LoVo (cell line): ENCODE measurements at regions not wholly inside any gene's neighbourhood (a gene's known extent, or its start where the extent isn't known, plus 50 kb on each side); places are given as distances from the start of the nearest gene placed in this dataset.

Experiments
- DNase-seq: peaks from one replicate; pipeline ENCODE4 v3.0.0-alpha.2; 2016; ENCODE audit warnings: low spot score

- DNase-seq: no peak
Measured at GRCh38 chr11:15536438-15536837, 421.7 kb downstream of the INSC start.

DNA sequence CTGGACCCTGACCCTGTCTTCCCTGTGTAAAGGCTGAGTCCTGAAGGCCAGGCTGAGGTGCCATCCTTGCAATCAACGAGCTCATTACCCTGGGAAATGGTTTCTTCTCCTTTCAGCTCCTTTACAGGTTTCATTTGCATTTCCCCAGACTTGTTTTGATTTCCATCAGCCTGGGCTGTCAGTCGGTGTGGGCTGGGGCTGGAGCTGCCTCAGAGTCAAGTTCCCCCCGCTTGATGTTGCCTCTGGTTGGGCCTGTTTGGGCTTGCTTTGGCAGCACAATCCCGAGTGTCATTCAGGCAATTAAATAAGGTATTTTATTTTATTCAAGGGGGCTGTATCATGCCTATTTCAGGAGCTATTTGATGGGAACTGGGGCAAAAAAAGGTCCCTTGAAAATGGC is 424.9 kb downstream of the INSC start:
- DNase-seq: no peak

GRCh38 chr11:15541079-15541478 is 426.4 kb downstream of the INSC start:
- DNase-seq: no peak

GRCh38 chr11:15544353-15544752 is 429.6 kb downstream of the INSC start:
- no peak for DNase-seq

DNA sequence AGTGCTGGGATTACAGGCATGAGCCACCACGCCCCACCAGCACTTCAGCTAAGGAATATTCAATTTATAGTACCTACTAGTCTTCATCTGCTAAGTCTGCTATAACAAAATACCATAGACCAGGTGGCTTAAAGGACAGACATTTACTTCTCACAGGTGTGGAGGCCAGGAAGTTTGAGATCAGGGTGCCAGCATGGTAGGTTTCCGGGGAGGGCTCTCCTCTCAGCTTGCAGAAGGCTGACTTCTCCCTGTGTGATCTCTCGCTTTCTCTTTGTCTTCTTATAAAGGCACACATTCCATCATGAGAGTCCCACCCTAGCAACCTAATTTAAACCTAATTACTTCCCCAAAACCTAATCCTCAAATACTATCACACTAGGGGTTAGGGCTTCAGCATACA is 433.0 kb downstream of the INSC start:
- no peak for DNase-seq

DNA sequence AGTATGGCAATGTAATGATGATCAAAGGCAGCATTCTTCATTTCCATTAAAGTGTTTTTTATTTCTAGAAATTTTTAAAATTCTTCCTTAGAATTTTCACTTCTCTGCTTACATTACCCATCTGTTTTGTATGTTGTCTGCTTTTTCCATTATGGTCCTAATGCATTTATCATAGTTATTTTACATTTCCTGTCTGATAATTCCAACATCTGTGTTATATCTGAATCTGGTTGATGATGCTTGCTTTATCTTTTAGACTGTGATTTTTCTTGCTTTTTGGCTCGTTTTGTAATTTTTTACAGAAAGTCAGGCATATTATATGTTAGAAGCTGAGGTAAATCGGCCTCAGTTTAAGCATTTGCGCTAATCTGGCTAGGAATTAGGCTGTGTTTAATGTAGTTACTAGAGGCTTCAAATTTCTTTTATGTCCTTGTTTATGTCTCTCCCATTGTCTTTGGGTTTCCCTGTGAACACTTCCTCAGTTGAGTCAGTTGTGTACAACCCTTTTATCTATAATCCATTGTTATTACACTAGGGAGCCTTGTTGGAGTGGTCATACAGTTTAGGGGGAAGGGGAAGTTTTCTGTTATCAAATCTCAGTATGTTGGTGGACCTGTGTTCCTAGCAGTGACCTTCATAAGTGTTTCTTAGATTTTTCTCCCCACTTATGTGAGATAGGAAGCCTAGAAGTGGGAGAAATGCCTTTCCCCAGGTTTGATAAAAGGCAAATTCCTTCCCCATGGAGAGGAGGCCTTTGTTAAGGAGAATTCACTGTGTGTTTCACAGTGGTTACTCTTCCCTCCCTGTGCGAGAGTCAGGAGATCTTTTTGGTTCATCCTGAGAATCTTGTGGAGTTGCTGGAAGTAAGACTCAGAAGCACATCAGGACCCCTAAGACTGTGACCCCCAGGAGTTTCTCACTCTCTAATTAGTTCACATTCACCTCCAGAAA is 437.5 kb downstream of the INSC start:
- no peak for DNase-seq

GRCh38 chr11:15555161-15555560 is 440.4 kb downstream of the INSC start:
- no peak for DNase-seq

GRCh38 chr11:15557457-15558230 is 442.9 kb downstream of the INSC start:
- no peak for DNase-seq

GRCh38 chr11:15558513-15559181 is 443.9 kb downstream of the INSC start:
- no peak for DNase-seq

DNA sequence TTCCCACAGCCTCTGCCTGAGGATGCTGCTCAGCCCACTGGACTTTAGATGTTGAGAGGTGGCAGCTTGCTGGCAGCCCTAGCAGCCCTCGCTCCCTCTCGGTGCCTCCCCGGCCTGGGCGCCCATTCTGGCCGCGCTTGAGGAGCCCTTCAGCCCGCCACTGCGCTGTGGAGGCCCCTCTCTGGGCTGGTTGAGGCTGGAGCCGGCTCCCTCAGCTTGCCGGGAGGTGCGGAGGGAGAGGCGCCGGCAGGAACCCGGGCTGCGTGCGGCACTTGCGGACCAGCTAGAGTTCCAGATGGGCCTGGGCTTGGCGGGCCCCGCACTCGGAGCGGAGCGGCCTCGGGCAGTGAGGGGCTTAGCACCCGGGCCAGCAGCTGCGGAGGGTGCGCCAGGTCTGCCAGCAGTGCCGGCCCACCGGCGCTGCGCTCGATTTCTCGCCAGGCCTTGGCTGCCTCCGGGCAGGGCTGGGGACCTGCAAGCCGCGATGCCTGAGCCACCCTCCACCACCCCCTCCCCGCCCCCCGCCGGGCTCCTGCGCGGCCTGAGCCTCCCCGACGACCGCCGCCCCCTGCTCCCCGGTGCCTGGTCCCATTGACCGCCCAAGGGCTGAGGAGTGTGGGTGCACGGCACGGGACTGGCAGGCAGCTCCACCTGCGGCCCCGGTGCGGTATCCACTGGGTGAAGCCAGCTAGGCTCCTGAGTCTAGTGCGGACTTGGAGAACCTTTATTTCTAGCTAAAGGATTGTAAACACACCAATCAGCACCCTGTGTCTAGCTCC is 446.2 kb downstream of the INSC start:
- DNase-seq: no peak

- no peak for DNase-seq
Measured at GRCh38 chr11:15562230-15562629, 447.5 kb downstream of the INSC start.

- DNase-seq: no peak
Measured at GRCh38 chr11:15563054-15563453, 448.3 kb downstream of the INSC start.

- no peak for DNase-seq
Measured at GRCh38 chr11:15565880-15566279, 451.2 kb downstream of the INSC start.

GRCh38 chr11:15568440-15568839 is 453.7 kb downstream of the INSC start:
- no peak for DNase-seq

GRCh38 chr11:15569305-15570025 is 454.7 kb downstream of the INSC start:
- no peak for DNase-seq

DNA sequence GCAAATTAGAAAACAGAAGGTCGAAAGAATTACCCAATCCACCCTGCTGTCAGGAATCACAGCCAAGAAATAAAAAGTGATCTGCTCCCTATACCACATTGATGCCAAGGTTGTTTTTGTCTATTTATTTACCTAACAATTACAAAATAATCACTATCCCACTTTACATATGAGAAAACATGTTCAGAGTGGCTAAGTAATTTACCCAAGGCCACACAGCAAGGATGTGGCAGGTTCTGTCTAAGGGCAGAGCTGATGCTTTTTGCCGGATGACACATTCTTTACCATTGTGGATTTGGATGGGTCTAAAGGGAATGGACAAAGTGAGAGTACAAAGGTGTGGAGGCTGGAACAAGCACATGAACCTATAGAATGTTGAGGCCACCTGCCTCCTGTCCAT is 460.7 kb downstream of the INSC start:
- no peak for DNase-seq

DNA sequence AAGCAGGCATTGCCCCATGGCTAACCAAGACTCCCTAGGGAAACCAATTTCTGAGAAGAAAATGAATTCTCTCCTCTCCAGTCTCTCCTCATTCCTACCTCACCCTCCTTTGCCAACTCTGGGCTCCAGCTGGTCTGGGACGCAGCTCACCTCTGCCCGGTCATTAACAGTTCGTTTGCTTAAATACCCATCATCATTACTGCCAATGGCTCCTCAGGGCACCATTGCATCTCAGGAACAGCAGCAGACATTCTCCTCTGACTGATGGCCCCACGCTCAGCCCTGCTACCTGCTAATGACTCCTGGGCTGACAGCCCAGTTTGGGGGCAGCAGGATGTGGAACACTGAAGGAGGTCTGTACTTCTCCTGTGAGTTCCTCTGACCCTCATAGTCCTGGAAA is 462.0 kb downstream of the INSC start:
- DNase-seq: no peak

GRCh38 chr11:15577519-15577918 is 462.8 kb downstream of the INSC start:
- DNase-seq: no peak

DNA sequence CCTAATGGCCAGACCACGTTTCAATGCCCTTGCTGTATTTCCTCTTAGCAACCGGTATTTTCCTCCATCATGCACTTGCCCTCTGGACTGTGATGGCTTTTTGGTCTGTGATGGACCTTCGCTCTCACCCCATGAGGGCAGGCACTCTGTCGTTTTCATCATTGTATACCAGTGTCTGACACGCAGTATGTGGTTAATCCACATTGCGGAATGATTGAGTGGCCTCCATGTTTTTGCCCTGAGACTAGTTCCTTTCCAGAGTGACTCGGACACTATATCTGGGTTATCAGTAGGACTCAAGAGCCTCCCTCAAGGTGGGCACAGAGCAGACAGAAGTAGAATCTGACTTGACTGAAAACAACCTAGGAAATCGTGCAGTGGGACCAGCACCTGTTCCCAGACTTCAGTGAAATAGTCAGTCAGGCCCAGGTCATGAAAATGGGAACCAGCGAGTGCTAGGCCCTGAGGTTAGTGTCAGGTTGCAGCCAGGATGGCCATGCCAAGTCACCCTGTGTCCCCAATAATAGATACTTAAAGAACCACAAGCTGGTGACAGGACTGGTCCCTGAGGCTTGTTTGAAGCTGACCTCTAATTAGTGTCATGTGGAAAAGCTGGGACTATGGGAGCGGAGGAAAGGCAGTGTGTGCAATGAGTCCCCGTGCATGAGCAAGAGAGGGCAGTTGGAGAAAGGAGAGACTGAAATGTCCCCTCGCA is 464.7 kb downstream of the INSC start:
- DNase-seq: no peak

GRCh38 chr11:15580056-15580774 is 465.5 kb downstream of the INSC start:
- DNase-seq: no peak
